ENCODE measurements at regions not wholly inside any gene's neighbourhood (a gene's known extent, or its start where the extent isn't known, plus 50 kb on each side); places are given as distances from the start of the nearest gene placed in this dataset.

- Histone ChIP-seq H3K27me3 (ENCODE audit: insufficient read depth in 3 of 3, low read length in 2 of 3) (no peaks in the 10 kb centered on the region), H3K27ac (no peak overlapping the region), H3K9me3 (peaks cover 9% of the 10 kb centered on the region), H3K4me1 (no peaks in the 10 kb centered on the region), H3K36me3 (ENCODE audit: insufficient read depth in 1 of 2, low read depth in 1 of 2) (no peaks in the 10 kb centered on the region), H3K4me3 (no peak overlapping the region)
- DNase-seq (no peak), ATAC-seq (no peak)
- TF ChIP-seq, protein P1, sequence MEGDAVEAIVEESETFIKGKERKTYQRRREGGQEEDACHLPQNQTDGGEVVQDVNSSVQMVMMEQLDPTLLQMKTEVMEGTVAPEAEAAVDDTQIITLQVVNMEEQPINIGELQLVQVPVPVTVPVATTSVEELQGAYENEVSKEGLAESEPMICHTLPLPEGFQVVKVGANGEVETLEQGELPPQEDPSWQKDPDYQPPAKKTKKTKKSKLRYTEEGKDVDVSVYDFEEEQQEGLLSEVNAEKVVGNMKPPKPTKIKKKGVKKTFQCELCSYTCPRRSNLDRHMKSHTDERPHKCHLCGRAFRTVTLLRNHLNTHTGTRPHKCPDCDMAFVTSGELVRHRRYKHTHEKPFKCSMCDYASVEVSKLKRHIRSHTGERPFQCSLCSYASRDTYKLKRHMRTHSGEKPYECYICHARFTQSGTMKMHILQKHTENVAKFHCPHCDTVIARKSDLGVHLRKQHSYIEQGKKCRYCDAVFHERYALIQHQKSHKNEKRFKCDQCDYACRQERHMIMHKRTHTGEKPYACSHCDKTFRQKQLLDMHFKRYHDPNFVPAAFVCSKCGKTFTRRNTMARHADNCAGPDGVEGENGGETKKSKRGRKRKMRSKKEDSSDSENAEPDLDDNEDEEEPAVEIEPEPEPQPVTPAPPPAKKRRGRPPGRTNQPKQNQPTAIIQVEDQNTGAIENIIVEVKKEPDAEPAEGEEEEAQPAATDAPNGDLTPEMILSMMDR (IDR thresholded peaks at IDR 0.05): no peak
- intact Hi-C loops (cut with DNase I): no loop called here
These were observed 760.9 kb upstream of the INTU start for GRCh38 chr4:126871810-126872209.

DNA sequence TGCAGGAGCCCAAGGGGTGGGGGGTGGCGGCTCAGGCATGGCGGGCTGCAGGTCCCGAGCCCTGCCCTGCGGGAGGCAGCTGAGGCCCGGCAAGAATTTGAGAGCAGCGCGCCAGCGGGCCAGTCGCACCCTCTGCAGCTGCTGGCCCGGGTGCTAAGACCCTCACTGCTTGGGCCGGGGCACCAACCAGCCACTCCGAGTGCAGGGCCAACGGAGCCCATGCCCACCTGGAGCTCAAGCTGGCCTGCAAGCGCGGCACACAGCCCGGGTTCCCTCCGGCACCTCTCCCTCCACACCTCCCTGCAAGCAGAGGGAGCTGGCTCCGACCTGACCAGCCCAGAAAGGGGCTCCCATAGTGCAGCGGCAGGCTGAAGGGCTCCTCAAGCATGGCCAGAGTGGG lies 758.2 kb upstream of the INTU start:
- peaks cover 9% of the 10 kb centered on the region for H3K9me3 ChIP-seq
- no peak overlapping the region for H3K27ac ChIP-seq
- 93 to 95% (median 94%) methylated on average over 13 to 19 of the region's 19 CpGs for WGBS, 3 donors
- intact Hi-C loops (cut with DNase I): no loop called here
- H3K4me3 ChIP-seq: no peak overlapping the region
- no peaks in the 10 kb centered on the region for H3K36me3 ChIP-seq (ENCODE audit: insufficient read depth in 1 of 2, low read depth in 1 of 2)
- TF ChIP-seq, protein P1 (IDR thresholded peaks at IDR 0.05): no peak
- DNase-seq (no peak), ATAC-seq (no peak)
- H3K27me3 ChIP-seq (ENCODE audit: insufficient read depth in 3 of 3, low read length in 2 of 3): no peaks in the 10 kb centered on the region
- H3K4me1 ChIP-seq: no peaks in the 10 kb centered on the region

DNA sequence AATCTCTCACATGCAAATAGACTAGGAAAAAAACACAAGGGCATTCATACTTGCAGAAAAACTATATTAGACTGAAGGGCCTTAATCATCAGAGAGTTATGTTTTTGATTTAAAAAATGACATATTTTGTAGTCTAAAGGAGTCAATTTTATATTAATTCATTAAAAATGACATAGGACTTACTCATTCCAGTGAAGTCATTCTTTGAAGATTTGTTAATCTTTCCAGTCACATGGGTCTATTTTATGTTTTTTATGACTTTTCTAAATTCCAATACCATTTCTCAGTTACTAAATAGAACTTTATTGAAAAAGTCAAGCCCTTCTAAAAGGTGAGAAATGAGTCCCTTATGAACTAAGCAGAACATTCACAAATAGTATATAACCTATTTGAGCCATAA lies 743.8 kb upstream of the INTU start:
- intact Hi-C loops (cut with DNase I): no loop called here
- no peak for DNase-seq
- Histone ChIP-seq H3K27ac (no peak overlapping the region), H3K9me3 (no peaks in the 10 kb centered on the region), H3K27me3 (ENCODE audit: insufficient read depth in 3 of 3, low read length in 2 of 3) (no peaks in the 10 kb centered on the region), H3K4me3 (no peak overlapping the region), H3K36me3 (ENCODE audit: insufficient read depth in 1 of 2, low read depth in 1 of 2) (no peaks in the 10 kb centered on the region), H3K4me1 (no peaks in the 10 kb centered on the region)
- ATAC-seq: no peak
- TF ChIP-seq, protein P1 (IDR thresholded peaks at IDR 0.05): no peak

- Histone ChIP-seq H3K9me3 (no peaks in the 10 kb centered on the region), H3K27ac (no peak overlapping the region), H3K27me3 (ENCODE audit: insufficient read depth in 3 of 3, low read length in 2 of 3) (no peaks in the 10 kb centered on the region), H3K4me3 (no peak overlapping the region), H3K4me1 (no peaks in the 10 kb centered on the region), H3K36me3 (ENCODE audit: insufficient read depth in 1 of 2, low read depth in 1 of 2) (no peaks in the 10 kb centered on the region)
- DNase-seq: no peak
- TF ChIP-seq, protein P1 (IDR thresholded peaks at IDR 0.05): no peak
- ATAC-seq: no peak
- intact Hi-C loops (cut with DNase I): no loop called here
These were observed 742.4 kb upstream of the INTU start for GRCh38 chr4:126890383-126890782.

DNA sequence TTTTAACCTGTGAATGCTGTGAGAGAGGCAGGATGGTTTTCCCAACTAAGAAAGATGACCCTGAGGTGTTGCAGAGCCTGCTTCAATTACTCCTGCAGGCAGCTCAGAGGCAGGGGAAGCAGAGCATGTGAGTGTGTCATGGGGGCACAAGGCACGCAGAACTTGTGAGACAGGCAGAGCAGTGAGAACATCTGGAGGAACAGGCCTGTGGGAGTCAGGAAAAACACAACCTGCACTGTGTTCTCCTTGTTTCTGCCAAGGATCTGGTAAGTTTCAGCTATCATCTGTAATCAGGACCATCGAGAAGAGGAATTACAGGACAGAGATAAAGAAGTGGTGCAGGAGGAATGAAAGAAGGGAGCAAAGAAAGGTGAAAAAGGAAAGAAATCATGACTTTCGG lies 741.8 kb upstream of the INTU start:
- intact Hi-C loops (cut with DNase I): no loop called here
- TF ChIP-seq, protein P1 (IDR thresholded peaks at IDR 0.05): no peak
- no peak overlapping the region for H3K27ac ChIP-seq
- H3K4me1 ChIP-seq: no peaks in the 10 kb centered on the region
- no peak for DNase-seq
- H3K9me3 ChIP-seq: no peaks in the 10 kb centered on the region
- no peaks in the 10 kb centered on the region for H3K27me3 ChIP-seq (ENCODE audit: insufficient read depth in 3 of 3, low read length in 2 of 3)
- H3K36me3 ChIP-seq (ENCODE audit: insufficient read depth in 1 of 2, low read depth in 1 of 2): no peaks in the 10 kb centered on the region
- H3K4me3 ChIP-seq: no peak overlapping the region
- no peak for ATAC-seq
- WGBS, 3 donors: 49 to 54% (median 50%) methylated on average over 3 of the region's 3 CpGs

Measured in psoas muscle (tissue), 7 donors.